ENCODE measurements at regions not wholly inside any gene's neighbourhood (a gene's known extent, or its start where the extent isn't known, plus 50 kb on each side); places are given as distances from the start of the nearest gene placed in this dataset.

DNA sequence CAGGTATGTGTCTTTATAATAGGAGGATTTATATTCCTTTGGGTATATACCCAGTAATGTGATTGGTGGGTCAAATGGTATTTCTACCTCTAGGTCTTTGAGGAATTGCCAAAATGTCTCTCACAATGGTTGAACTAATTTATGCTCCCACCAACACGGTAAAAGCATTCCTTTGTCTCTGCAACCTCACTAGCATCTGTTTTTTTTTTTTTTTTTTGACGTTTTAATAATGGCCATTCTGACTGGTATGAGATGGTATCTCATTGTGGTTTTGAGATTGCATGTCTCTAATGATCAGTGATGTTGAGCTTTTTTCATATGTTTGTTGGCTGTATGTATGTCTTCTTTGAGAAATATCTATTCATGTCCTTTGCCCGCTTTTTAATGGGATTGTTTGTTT lies 144.9 kb upstream of the RGS17 start:
- ATAC-seq = no peak
- no peak for DNase-seq (ENCODE audit: low spot score)

DNA sequence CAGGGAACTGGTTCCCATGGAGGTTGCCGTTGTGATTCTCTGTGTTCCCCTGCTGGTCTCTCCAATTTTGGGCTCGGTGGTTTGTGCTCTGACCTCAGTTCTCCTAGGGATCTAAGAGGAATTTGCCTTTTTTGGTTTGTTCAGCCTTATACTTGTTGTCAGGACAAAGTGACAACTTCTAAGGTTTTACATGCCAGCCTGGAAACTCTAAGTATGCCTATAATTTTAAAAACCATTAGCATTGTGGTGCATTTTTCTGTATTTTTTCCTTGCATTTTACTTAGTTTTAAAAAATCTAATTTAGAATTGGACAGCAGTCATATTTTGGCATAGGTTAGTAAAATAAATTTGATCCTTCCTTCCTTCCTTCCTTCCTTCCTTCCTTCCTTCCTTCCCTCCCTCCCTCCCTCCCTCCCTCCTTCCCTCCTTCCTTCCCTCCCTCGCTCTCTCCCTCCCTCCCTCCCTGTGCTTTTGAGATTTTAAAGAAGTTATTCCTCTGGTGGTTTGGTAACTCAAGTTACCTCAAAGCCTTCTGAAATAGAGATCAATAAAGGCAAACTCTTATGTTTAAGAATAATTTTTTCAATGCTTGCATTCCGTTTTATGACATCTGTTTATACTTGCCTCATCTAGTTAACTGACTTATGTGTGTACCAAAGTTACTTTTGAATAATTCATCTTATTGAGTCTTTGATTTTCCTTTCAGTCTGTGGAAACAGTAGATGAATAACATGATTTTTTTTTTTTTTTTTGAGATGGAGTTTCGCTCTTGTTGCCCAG lies 141.3 kb upstream of the RGS17 start:
- ATAC-seq (no peak), DNase-seq (ENCODE audit: low spot score) (no peak)

DNA sequence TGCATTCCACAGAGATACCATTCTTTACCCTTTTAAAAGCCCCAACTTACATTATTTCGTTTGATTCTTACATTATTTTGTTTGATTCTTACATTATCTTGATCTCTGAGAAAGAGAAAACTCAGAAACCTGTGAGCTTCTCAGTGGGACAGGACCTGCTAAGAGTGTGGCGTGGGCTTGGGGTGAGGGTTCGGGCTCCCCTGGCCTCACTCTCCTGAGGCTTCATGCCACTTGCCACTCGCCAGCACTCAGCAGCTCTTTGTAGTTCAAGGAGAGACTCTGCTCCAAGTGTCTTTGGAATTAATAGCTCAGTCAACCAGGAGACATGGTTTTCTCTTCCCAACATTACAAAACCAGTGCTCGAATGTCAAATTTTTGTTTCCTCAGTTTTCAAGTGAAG lies 132.4 kb upstream of the RGS17 start:
- no peak for DNase-seq (ENCODE audit: low spot score)
- ATAC-seq = no peak

DNA sequence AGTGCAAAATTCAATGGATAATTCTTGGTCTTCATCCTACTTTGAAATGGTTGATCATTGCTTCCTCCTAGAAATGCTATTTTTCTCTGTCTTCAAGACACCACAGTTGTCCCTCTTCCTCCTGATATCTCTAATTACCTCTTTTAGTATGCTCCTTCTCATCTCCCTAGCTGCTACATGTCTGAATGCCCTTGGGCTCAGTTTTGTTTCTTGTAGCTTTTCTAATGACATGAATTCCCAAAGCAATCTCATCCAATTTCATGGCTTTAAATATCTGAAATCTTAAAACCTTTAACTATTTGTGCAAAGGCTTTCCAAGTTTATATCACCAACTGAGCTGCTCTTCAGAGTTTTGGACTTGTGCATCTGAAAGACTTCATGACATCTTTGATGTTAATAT lies 120.2 kb upstream of the RGS17 start:
- no peak for ATAC-seq
- no peak for DNase-seq (ENCODE audit: low spot score)

DNA sequence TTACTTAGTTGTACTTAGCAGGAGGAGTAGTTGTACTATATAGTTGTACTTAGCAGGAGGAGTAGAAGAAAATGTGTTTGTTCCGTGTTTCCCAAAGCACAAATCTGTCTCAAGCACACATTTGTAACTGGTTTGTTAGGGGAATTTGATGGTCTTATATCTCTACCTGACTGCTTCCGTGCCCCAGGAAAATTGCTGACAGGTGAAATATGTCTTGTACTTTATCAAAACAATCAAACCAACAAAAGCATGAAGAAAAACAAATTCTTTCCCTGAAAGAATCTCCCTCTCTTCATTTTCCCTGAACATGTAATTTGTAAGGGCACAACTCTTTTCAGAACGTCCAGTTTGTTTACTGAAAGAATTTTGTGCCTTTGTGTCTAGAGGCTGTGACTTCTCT lies 106.6 kb upstream of the RGS17 start:
- no peak for ATAC-seq
- DNase-seq (ENCODE audit: low spot score) = no peak

DNA sequence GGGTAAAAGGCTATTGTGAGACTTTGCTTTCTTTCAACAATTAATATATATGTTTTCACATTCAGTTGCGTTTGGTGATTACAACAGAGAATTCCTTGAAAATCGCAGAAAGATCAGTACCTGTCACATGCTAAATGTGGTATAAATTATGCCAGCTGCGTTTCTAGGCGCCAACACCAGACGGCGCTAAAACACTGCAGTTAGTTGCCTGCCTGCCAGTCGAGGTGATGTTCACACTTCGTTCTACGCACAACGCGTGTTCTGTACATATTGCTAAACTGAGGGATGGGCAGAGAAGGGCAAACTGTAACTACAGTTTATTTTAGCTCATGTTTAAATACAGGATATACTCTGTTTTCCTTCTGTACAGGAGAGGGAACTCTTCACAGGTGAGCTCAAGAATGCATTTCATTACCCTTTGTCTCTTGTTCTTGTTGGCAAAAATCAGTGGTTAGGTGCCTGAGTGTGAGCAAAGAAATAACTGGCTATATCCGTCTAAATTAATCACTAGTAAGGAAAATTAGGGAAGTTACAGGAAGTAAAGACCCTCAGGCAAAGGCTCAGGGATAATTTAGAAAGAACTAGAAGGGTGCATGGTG lies 100.1 kb upstream of the RGS17 start:
- DNase-seq (ENCODE audit: low spot score) (no peak), ATAC-seq (peak; percentile 61)

DNA sequence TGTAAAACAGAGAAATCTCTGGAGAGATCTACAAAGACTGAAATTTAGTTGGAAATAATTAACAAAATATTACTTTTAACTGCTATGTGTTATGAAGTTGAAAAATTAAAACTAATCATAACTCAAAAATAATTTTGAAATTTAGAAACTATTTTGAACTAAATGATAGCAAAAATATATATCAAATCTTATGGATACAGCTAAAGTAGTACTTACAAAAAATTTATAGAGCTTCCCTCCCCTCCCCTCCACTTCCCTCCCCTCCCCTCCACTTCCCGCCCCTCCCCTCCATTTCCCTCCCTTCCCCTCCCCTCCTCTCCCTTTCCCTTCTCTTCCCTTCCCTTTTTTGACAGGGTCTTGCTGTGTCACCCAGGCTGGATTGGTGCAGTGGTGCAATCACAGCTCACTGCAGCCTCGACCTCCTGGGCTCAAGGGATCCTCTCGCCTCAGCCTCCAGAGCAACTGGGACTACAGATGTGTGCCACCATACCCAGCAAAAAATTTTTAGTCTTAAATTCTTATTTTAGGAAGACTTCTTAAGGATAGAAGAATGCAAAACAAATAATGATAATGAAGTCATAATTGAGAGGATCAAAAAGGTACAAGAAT lies 87.2 kb upstream of the RGS17 start:
- DNase-seq (ENCODE audit: low spot score) (no peak), ATAC-seq (no peak)

DNA sequence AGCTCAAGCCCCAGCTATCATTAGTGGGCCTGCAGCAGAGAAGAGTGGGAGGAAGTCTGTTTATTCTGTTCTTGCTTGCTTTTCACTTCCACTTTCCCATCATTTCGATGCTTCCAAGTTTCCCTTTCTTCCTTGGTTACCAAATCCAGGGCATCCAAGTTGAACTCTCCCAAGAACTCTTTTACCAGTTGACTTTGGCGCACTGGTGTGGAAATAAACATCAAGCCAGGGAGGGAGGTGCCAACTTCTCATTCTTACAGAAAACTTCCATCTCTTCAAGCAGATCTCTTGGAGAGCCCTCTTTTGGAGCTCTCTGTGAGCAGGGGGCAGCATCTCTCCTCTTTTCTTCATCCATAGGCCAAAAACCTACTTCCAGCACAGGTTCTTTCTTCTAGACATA lies 85.7 kb upstream of the RGS17 start:
- DNase-seq (ENCODE audit: low spot score) (no peak), ATAC-seq (no peak)

DNA sequence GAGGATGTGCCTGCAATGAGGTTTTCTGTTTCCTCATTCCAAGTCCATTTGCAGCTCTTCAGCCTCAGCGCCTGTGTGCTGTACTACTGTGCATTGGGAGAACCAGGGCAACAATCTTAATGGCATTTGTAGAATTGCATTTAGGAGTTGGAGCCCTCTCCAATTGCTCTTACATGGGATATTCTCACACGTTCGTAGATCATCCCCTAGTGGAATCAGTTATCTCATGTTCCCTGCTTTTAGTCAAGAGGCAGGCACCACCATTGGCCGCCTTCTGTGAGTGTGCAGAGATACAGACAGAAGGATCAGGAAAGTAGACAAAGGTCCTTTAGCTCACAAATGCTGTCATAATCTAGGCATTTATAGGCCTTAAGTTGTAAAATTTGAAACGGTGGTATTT lies 84.2 kb upstream of the RGS17 start:
- DNase-seq (ENCODE audit: low spot score) = no peak

DNA sequence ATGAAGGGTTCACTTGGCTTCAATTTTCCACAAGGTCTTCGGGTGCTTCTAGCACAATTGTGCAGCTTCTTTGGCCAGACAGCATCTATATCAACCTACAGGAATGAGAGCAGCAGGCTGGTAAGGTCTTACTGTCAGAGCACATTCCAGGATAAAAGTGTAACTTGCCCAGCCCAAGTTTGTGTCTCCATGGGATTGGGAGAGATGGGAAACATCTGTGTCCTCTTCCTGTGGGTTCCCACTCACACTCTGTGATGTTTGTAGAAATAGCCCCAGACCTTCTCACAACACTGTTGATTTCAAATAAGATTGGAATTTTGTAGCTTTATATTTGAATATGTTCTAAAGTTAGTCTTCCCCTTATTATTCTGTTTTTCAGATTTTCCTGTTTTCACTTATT lies 83.4 kb upstream of the RGS17 start:
- DNase-seq (ENCODE audit: low spot score) (no peak), ATAC-seq (no peak)

More for the DNA sequence above, 84.2 kb upstream of the RGS17 start:
- no peak for ATAC-seq

DNA sequence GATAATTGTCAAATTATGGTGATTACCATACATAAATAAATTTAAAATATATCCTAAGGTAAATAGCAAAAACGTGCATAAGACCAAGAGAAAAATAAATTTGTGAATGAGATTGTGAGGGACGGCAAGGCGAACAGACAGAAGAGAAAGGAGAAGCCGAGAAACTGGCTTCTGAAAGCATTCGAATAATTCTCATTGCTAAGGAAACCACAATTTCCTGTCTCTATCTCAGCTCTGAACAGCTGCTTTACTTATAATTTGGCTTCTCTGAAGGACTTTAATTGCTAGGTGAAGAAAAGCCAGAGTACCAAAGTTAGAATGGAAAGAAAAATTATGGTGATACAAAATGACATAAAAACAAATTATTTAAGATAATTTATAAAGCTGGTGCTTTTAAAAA lies 79.0 kb upstream of the RGS17 start:
- ATAC-seq = no peak
- no peak for DNase-seq (ENCODE audit: low spot score)

DNA sequence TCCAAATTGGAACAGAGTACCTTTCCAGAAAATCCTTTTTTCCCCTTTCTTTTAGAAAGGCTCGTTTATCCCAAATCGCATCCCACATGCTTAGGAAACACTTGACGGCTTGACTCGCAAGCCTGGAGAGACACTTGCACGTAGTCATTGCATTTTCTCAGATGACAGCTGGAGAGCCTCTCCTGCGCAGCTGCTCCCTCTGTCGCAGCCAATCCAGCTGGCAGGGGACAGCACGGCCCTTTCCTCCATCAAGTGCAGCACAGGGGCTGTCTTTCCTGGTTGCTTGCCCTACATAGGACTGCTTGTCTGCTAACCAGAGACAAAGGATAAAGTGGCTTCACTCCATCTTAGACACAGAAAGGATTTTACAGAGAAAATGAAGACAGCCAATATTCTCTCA lies 77.6 kb upstream of the RGS17 start:
- no peak for ATAC-seq
- no peak for DNase-seq (ENCODE audit: low spot score)

DNA sequence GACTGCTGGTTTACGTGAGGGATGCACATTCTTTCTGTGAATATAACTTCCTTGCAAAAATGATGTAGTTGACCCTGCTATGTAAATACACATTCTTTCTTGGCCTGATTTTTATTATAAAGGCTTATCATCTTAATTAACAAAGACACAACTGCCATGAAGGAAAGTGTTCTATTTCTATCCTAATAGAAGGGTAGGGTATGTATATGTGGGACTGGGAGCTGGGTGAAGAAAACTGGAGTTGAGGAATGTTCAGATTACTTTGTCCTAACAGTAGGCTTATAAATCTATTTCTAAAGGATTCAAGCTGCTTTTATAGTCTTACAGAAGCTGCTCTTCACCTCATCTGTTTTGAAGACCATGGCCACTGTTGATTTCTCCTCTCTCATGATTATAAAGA lies 76.5 kb upstream of the RGS17 start:
- ATAC-seq = no peak
- no peak for DNase-seq (ENCODE audit: low spot score)

DNA sequence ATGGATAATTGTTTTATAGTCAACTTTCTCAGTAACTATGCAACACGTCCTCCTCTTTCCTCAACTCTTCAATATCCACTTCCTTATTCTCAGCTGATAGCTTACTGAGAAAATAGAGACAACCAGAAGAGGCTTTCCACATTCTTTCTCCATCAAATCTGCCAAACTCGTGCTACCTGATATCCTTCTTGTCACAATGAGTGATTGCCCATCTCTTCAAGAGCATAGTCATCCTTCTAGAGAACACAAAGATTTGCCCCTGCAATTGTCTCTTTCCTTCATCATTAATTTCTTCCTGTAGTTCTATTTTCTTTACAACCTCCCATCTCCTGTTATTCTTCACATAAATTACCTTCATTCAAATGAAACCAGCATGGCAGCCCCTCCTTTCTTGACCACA lies 75.9 kb upstream of the RGS17 start:
- ATAC-seq (no peak), DNase-seq (ENCODE audit: low spot score) (no peak)

DNA sequence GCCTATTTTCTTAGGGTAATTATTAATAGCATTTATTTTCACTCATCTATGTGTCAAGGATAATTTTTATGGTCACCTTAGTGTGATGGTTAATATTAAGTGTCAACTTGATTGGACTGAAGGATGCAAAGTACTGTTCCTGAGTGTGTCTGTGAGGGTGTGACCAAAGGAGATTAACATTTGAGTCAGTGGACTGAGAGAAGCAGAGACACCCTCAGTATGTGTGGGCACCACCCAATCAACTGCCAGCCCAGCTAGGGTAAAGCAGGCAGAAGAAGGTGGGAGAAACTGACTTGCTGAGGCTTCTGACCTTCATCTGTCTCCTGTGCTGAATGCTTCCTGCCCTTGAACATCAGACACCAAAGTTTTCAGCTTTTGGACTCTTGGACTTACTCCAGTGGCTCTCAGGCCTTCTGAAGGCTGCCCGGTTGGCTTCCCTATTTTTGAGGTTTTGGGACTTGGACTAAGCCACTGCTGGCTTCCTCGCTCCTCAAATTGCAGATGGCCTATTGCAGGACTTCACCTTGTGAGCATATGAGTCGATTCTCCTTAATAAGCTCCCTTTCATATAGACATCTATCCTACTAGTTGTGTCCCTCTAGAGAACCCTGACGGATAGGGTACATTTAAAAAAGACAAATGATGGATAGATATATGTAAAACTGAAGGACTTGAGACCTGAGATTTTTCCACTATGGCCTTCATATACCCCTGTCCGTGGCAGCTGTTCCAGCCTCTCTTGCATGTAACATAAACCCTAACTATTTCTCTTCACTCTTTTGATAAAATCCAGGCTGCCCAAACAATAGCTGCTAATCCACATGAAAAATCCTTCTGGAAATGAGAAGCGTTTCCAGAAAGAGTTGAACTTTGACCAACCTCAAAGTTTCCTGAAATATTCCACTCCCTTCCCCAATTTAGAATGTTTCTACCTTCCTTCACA lies 62.1 kb upstream of the RGS17 start:
- ATAC-seq (no peak), DNase-seq (ENCODE audit: low spot score) (no peak)

DNA sequence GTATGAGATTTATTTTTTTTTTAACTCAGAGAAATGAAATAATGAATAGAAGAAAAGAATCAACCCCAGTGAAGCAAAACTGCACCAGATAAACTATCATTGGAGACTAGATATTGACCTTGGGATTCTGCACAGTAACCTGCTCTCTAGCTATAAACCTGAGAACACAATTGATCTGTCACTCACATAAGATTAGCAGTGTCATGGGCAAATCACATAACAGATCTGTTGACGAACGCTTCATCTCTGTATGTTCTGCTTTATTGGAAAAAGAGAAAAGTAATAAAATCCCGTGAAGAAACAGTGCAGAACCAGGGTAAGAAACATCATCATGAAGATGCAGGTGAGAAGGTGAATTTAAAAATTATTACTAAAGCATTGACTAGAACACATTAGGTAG lies 52.8 kb upstream of the RGS17 start:
- ATAC-seq (no peak), DNase-seq (ENCODE audit: low spot score) (no peak)
